Loucy (cell line): ENCODE measurements at regions not wholly inside any gene's neighbourhood (a gene's known extent, or its start where the extent isn't known, plus 50 kb on each side); places are given as distances from the start of the nearest gene placed in this dataset.

Experiments used
- CTCF ChIP-seq: fragments of 200-600 bp; sonication (generic); conservative IDR thresholded peaks from 2 replicates; pipeline ENCODE4 v1.5.1; 2014; ENCODE audit warnings: mild to moderate bottlenecking, antibody characterized with exemption, low read length
- EZH2phosphoT487 ChIP-seq: fragments of 200-600 bp; IDR thresholded peaks from 2 replicates; pipeline ENCODE4 v1.6.1; 2018; ENCODE audit warnings: antibody characterized with exemption, mild to moderate bottlenecking, moderate library complexity, borderline replicate concordance

GRCh38 chr6:18748314-18748713 is 361.2 kb downstream of the RNF144B start:
- TF ChIP-seq CTCF (no peak), EZH2phosphoT487 (no peak)
